Immature natural killer cell (primary cell): ENCODE measurements at regions not wholly inside any gene's neighbourhood (a gene's known extent, or its start where the extent isn't known, plus 50 kb on each side); places are given as distances from the start of the nearest gene placed in this dataset.
"Not testable (repeated sequence)": the region's sequence is repeated elsewhere in the genome, so short reads cannot be mapped to it uniquely, and the experiment has no call there.

Experiments used
- DNase-seq, 3 donors: peaks; one replicate each; pipeline ENCODE4 v3.0.0; 2022; ENCODE audit warnings: mixed read lengths in 1 of 3
- H3K27ac Mint-ChIP-seq, 6 donors: one replicate each; pipeline ENCODE4 v1.8.0; 2020; ENCODE audit warnings: mixed read lengths in 6 of 6, mild to moderate bottlenecking in 5 of 6, inconsistent platforms in 4 of 6, moderate library complexity in 3 of 6
- H3K27me3 Mint-ChIP-seq, 3 donors: one replicate each; pipeline ENCODE4 v1.8.0; 2020 to 2021; ENCODE audit warnings: low read depth in 3 of 3, mild to moderate bottlenecking in 3 of 3, mixed read lengths in 3 of 3, moderate library complexity in 3 of 3, inconsistent platforms in 1 of 3
- H3K36me3 Mint-ChIP-seq, 3 donors: one replicate each; pipeline ENCODE4 v1.8.0; 2020; ENCODE audit warnings: mixed read lengths in 3 of 3, inconsistent platforms in 2 of 3, mild to moderate bottlenecking in 2 of 3
- H3K4me1 Mint-ChIP-seq, 2 donors: one replicate each; pipeline ENCODE4 v1.8.0; 2020; ENCODE audit warnings: inconsistent platforms in 2 of 2, mild to moderate bottlenecking in 2 of 2, mixed read lengths in 2 of 2, moderate library complexity in 1 of 2
- H3K4me3 Mint-ChIP-seq, 5 donors: one replicate each; pipeline ENCODE4 v1.8.0; 2020; ENCODE audit warnings: mild to moderate bottlenecking in 5 of 5, mixed read lengths in 5 of 5, inconsistent platforms in 3 of 5, moderate library complexity in 3 of 5
- H3K9me3 Mint-ChIP-seq, 6 donors: one replicate each; pipeline ENCODE4 v1.8.0; 2020; ENCODE audit warnings: mild to moderate bottlenecking in 6 of 6, mixed read lengths in 6 of 6, inconsistent platforms in 4 of 6, moderate library complexity in 3 of 6

GRCh38 chr5:27845248-27845647 is 806.9 kb upstream of the CDH9 start:
- Mint-ChIP-seq H3K27me3 (no peaks in the 10 kb centered on the region), H3K27ac (no peak overlapping the region), H3K4me1 (no peaks in the 10 kb centered on the region), H3K4me3 (no peak overlapping the region), H3K36me3 (no peaks in the 10 kb centered on the region), H3K9me3 (peaks cover 8 to 71% (median 41%) of the 10 kb centered on the region in 6 donors)
- DNase-seq: no peak

GRCh38 chr5:27836704-27837103 is 798.3 kb upstream of the CDH9 start:
- peaks cover 11 to 66% (median 37%) of the 10 kb centered on the region in 6 donors for H3K9me3 Mint-ChIP-seq
- H3K27ac Mint-ChIP-seq, H3K4me3 Mint-ChIP-seq, H3K36me3 Mint-ChIP-seq, H3K27me3 Mint-ChIP-seq, H3K4me1 Mint-ChIP-seq, DNase-seq: not testable (repeated sequence)

- H3K9me3 Mint-ChIP-seq: peaks cover 13 to 56% (median 34%) of the 10 kb centered on the region in 6 donors
- H3K4me3 Mint-ChIP-seq: no peak overlapping the region
- no peak for DNase-seq
- no peaks in the 10 kb centered on the region for H3K36me3 Mint-ChIP-seq
- no peak overlapping the region for H3K27ac Mint-ChIP-seq
- H3K27me3 Mint-ChIP-seq: peaks cover 0 to 2% (median 0%) of the 10 kb centered on the region in 3 donors
- no peaks in the 10 kb centered on the region for H3K4me1 Mint-ChIP-seq
Observed at GRCh38 chr5:27832886-27833285, 794.5 kb upstream of the CDH9 start.

- Mint-ChIP-seq H3K27ac (no peak overlapping the region), H3K27me3 (peaks cover 0 to 2% (median 0%) of the 10 kb centered on the region in 3 donors), H3K9me3 (peaks cover 5 to 44% (median 25%) of the 10 kb centered on the region in 6 donors), H3K36me3 (no peaks in the 10 kb centered on the region), H3K4me1 (no peaks in the 10 kb centered on the region), H3K4me3 (no peak overlapping the region)
- DNase-seq: no peak
Observed at GRCh38 chr5:27830546-27830945, 792.2 kb upstream of the CDH9 start.

GRCh38 chr5:27821681-27822080 is 783.3 kb upstream of the CDH9 start:
- no peak for DNase-seq
- H3K4me1 Mint-ChIP-seq: no peaks in the 10 kb centered on the region
- H3K27ac Mint-ChIP-seq: no peak overlapping the region
- H3K36me3 Mint-ChIP-seq: peaks cover 0 to 4% (median 0%) of the 10 kb centered on the region in 3 donors
- H3K27me3 Mint-ChIP-seq: peaks cover 0 to 2% (median 2%) of the 10 kb centered on the region in 3 donors
- no peak overlapping the region for H3K4me3 Mint-ChIP-seq
- peaks cover 6 to 51% (median 43%) of the 10 kb centered on the region in 6 donors for H3K9me3 Mint-ChIP-seq

- no peak overlapping the region for H3K4me3 Mint-ChIP-seq
- no peak for DNase-seq
- H3K36me3 Mint-ChIP-seq: peaks cover 0 to 4% (median 0%) of the 10 kb centered on the region in 3 donors
- H3K4me1 Mint-ChIP-seq: no peaks in the 10 kb centered on the region
- H3K27me3 Mint-ChIP-seq: peaks cover 0 to 3% (median 2%) of the 10 kb centered on the region in 3 donors
- peaks cover 12 to 58% (median 44%) of the 10 kb centered on the region in 6 donors for H3K9me3 Mint-ChIP-seq
- no peak overlapping the region for H3K27ac Mint-ChIP-seq
Observed at GRCh38 chr5:27818888-27819287, 780.5 kb upstream of the CDH9 start.

GRCh38 chr5:27814983-27815382 is 776.6 kb upstream of the CDH9 start:
- Mint-ChIP-seq H3K4me3 (no peak overlapping the region), H3K36me3 (peaks cover 0 to 6% (median 0%) of the 10 kb centered on the region in 3 donors), H3K4me1 (no peaks in the 10 kb centered on the region), H3K27ac (no peak overlapping the region), H3K27me3 (peaks cover under 1 to 3% (median 2%) of the 10 kb centered on the region in 3 donors), H3K9me3 (peaks cover 9 to 57% (median 33%) of the 10 kb centered on the region in 6 donors)
- no peak for DNase-seq

- Mint-ChIP-seq H3K4me1 (no peaks in the 10 kb centered on the region), H3K27ac (no peak overlapping the region), H3K9me3 (peaks cover 11 to 63% (median 34%) of the 10 kb centered on the region in 6 donors), H3K36me3 (peaks cover 0 to 10% (median 0%) of the 10 kb centered on the region in 3 donors), H3K4me3 (no peak overlapping the region), H3K27me3 (peaks cover 0 to 3% (median 2%) of the 10 kb centered on the region in 3 donors)
- no peak for DNase-seq
Observed at GRCh38 chr5:27814286-27814685, 775.9 kb upstream of the CDH9 start.

GRCh38 chr5:27810458-27810857 is 772.1 kb upstream of the CDH9 start:
- Mint-ChIP-seq H3K27me3 (peaks cover 0 to 2% (median 0%) of the 10 kb centered on the region in 3 donors), H3K4me1 (no peaks in the 10 kb centered on the region), H3K4me3 (no peak overlapping the region), H3K36me3 (peaks cover 0 to 6% (median 0%) of the 10 kb centered on the region in 3 donors), H3K9me3 (peaks cover 10 to 61% (median 23%) of the 10 kb centered on the region in 6 donors), H3K27ac (no peak overlapping the region)
- no peak for DNase-seq

- no peak overlapping the region for H3K4me3 Mint-ChIP-seq
- H3K36me3 Mint-ChIP-seq: no peaks in the 10 kb centered on the region
- peaks cover 0 to 3% (median 0%) of the 10 kb centered on the region in 3 donors for H3K27me3 Mint-ChIP-seq
- no peak for DNase-seq
- no peak overlapping the region for H3K27ac Mint-ChIP-seq
- H3K4me1 Mint-ChIP-seq: no peaks in the 10 kb centered on the region
- H3K9me3 Mint-ChIP-seq: peaks cover 2 to 43% (median 24%) of the 10 kb centered on the region in 6 donors
Observed at GRCh38 chr5:27797220-27797619, 758.8 kb upstream of the CDH9 start.

- DNase-seq: no peak
- no peaks in the 10 kb centered on the region for H3K27me3 Mint-ChIP-seq
- peaks cover 0 to 7% (median 0%) of the 10 kb centered on the region in 3 donors for H3K36me3 Mint-ChIP-seq
- no peaks in the 10 kb centered on the region for H3K4me1 Mint-ChIP-seq
- H3K4me3 Mint-ChIP-seq: no peak overlapping the region
- H3K27ac Mint-ChIP-seq: no peak overlapping the region
- peaks cover 10 to 53% (median 33%) of the 10 kb centered on the region in 6 donors for H3K9me3 Mint-ChIP-seq
Observed at GRCh38 chr5:27788184-27788583, 749.8 kb upstream of the CDH9 start.

GRCh38 chr5:27784317-27784716 is 745.9 kb upstream of the CDH9 start:
- peaks cover 0 to 7% (median 0%) of the 10 kb centered on the region in 3 donors for H3K36me3 Mint-ChIP-seq
- H3K4me1 Mint-ChIP-seq: no peaks in the 10 kb centered on the region
- no peak overlapping the region for H3K4me3 Mint-ChIP-seq
- no peak overlapping the region for H3K27ac Mint-ChIP-seq
- H3K27me3 Mint-ChIP-seq: no peaks in the 10 kb centered on the region
- H3K9me3 Mint-ChIP-seq: peaks cover 11 to 61% (median 30%) of the 10 kb centered on the region in 6 donors
- no peak for DNase-seq

- H3K27ac Mint-ChIP-seq: no peak overlapping the region
- no peaks in the 10 kb centered on the region for H3K4me1 Mint-ChIP-seq
- H3K4me3 Mint-ChIP-seq: no peak overlapping the region
- no peak for DNase-seq
- no peaks in the 10 kb centered on the region for H3K27me3 Mint-ChIP-seq
- no peaks in the 10 kb centered on the region for H3K36me3 Mint-ChIP-seq
- H3K9me3 Mint-ChIP-seq: peaks cover 0 to 43% (median 23%) of the 10 kb centered on the region in 6 donors
Observed at GRCh38 chr5:27778121-27778520, 739.7 kb upstream of the CDH9 start.

GRCh38 chr5:27773636-27774035 is 735.2 kb upstream of the CDH9 start:
- Mint-ChIP-seq H3K27me3 (peaks cover 0 to 1% (median 0%) of the 10 kb centered on the region in 3 donors), H3K4me1 (no peaks in the 10 kb centered on the region), H3K4me3 (no peak overlapping the region), H3K27ac (no peak overlapping the region), H3K36me3 (no peaks in the 10 kb centered on the region), H3K9me3 (peaks cover 8 to 50% (median 37%) of the 10 kb centered on the region in 6 donors)
- DNase-seq: no peak

- Mint-ChIP-seq H3K27me3 (peaks cover 0 to 1% (median 0%) of the 10 kb centered on the region in 3 donors), H3K4me3 (no peak overlapping the region), H3K9me3 (peaks cover 8 to 52% (median 39%) of the 10 kb centered on the region in 6 donors), H3K27ac (no peak overlapping the region), H3K4me1 (no peaks in the 10 kb centered on the region), H3K36me3 (no peaks in the 10 kb centered on the region)
- no peak for DNase-seq
Observed at GRCh38 chr5:27773166-27773565, 734.8 kb upstream of the CDH9 start.
